Activated CD4-positive, CD25-positive, alpha-beta regulatory T cell treated with anti-CD3 and anti-CD28 coated beads, Interleukin-2, amount 50 U/mL, for 24 hours (primary cell): ENCODE measurements at regions not wholly inside any gene's neighbourhood (a gene's known extent, or its start where the extent isn't known, plus 50 kb on each side); places are given as distances from the start of the nearest gene placed in this dataset.

Source experiments
- ATAC-seq, 2 donors: fragments of 150-1000 bp; cut with Tn5 transposase; one replicate each; pipeline ENCODE4 v1.10.0; 2021; ENCODE audit warnings: mild to moderate bottlenecking in 1 of 2, moderate library complexity in 1 of 2

DNA sequence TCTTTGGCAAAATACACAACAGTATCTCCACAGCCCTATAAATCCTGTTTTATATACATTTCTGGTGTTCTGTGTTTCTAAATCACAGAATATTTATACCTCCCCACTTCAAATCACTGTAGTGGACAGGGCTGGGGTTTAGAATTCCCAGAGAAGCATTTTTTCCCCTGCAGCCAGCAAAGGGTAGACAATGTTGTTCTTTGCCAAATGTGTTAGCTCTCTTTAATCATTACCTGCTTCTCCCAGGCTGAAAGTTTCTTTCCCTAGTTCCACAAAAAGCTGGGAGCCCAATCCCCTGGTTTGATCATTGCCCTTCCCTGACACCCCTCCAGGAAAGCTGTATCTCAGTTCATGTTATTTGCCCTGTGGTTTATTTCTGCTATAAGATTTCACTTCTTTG lies 520.0 kb upstream of the SPHKAP start:
- ATAC-seq = no peak

DNA sequence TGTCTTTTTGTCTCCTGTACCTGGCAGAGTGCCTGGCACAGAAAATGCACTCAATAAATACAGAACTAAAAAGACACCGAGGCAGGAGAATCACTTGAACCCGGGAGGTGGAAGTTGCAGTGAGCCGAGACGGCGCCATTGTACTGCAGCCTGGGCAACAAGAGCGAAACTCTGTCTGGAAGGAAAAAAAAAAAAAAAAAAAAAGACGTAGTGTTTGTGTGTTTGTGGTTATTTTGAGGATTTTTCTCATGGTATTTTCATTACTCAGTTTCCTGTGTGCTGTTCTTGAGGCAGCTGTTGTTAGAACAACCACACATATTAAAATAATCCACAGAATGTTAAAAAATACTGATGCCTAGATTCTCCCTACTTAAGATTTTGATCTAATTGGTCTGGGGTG lies 519.2 kb upstream of the SPHKAP start:
- ATAC-seq = no peak

DNA sequence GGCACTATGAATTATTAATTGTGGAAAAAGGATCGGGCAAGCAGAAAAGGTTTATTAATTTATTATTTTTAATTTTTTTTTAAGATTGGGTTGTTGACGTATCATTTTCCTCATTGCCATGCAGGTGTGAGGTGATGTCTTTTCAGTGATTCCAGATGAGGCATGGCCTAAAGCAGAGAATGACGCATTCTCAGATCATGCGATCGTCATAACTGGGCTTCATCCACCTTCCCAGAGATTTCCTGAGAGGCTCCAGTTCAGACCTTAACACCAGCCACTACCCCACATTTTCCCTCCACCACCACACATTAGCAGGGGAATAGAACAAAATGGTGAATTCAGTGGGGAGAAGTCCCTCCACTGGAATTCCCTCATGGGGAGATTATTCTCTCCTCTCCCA lies 518.4 kb upstream of the SPHKAP start:
- no peak for ATAC-seq

DNA sequence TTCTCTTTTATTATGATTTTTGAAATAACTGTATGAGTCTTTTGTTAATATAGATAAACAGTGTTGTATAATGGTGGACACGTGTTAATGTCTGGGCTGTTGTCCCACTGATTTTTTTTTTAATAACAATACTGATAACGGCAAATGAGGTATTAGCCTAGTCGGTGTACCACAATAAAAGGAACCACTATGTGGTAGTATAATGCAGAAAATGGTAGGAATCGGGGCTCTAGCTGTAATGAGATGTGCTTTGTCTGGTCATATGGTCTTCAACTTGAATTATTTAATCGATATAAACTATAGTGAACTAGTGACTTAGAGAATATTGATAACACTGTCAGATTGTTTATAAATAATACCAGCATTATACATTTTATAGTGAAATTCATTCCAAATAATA lies 517.9 kb upstream of the SPHKAP start:
- ATAC-seq = no peak

DNA sequence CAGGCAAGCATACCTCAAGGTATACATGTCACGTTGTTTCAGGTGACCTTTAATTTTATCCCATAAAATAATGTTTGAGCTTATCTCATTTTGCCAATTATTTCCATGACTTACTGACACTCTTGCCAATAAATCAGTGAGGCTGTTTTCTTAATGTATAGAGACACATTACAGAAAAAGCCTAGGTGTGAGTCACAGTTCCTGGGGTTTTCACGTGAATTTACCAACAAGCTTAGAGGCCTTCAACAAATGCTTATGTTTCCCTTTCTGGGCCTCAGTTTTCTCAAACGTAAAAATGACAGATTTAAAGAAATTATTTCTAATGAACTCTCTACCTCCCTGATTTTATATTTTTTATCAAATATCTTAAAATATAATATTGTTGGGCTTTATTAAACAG lies 517.5 kb upstream of the SPHKAP start:
- ATAC-seq = no peak

DNA sequence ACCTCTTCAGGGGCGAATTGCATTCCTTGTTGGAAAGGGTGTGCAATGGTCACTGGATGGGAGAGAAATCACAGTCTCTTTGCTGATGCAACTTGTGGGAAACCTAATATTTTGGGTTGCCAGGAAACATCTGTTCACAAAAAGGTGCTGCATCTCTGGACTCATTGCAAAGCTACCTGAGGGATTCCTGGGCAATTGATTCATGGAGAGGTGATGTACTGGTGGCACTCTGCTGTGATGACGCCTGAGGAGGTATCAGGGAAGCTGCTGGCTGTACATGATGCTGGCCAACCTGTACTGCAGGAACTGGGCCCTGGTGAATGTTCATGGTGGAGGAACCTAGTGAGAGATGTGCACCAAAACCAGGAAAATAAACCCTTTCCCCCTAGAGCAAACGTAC lies 516.0 kb upstream of the SPHKAP start:
- no peak for ATAC-seq

DNA sequence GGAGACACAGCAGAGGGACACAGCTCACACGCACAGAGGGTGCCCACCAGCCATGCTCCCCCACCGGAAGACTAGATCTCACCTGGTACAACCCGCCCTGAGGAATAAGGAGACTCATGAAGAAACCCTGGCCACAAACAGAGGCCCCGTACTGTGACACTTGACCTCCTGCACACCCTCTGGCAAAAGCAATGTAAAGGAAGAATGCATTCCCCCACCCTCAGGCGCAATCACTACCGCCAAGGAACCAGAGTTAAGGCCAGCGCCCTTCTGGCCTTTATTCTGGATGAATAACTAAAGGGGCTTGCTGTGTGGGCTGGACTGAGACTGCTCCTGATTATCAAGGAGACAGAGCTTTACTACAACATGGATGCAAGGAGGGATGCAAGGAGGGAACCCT lies 509.2 kb upstream of the SPHKAP start:
- no peak for ATAC-seq

DNA sequence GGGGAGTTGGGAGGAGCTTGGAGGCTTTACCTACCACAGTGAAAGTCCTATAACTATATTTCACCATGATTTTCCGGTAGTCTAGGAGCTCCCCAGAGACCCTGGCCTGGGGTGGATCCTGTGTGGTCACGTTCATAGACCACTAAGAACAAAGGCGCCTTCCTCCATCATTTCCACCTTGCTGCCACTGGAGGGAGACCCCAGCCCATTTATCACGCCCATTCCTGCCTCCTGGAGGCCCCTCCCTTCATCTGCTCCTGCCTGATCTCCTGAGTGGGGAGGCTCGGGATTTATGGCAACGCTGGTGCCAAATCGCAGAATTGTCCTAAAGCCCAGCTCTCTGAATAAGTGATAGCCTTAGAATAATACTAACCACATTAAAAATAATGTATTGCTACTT lies 507.6 kb upstream of the SPHKAP start:
- ATAC-seq = no peak

DNA sequence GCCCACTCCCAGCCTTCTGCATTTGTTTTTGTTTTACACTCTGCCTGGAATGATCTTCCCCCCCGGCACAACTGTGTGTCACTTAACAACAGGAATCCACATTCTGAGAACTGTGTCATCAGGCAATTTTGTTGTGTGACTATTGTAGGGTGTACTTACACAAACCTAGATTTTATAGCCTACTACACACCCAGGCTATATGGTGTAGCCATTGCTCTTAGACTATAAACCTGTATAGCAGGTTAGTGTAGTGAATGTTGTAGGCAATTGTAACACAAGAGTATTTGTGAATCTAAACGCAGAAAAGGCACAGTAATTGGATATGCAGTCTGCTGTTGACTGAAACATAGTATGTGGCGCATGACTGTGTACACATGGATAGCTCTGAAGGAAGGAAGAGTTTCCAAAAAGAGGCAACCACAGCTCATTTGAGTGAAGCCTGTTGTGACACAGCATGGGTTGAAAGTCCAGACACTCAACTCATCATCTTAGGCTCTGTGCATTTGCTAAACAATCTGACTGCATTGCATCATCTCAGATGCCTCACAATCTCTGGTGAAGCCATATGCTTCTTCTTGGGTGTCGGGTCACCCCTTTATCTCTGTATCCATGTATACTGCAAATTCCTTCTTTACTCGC lies 506.6 kb upstream of the SPHKAP start:
- no peak for ATAC-seq

DNA sequence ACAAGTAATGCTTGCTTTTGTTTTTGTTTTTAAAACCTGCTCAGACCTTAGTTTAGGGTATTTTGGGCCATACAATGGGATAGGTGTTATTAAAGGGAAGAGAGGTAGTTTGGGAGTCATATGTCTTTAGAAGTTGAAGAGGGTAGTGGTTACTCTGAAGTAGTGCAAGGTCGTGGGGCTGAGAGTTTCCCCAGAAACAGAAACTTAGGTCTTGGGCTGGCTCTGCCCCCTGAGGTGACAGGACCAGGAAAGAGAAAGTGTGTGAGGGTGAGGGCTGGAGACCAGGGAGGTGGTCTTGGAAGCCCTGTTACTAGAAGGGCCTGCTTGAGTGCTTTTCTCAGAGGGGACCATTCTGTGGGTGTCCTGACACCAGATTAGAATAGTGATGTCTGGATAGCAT lies 500.5 kb upstream of the SPHKAP start:
- no peak for ATAC-seq

DNA sequence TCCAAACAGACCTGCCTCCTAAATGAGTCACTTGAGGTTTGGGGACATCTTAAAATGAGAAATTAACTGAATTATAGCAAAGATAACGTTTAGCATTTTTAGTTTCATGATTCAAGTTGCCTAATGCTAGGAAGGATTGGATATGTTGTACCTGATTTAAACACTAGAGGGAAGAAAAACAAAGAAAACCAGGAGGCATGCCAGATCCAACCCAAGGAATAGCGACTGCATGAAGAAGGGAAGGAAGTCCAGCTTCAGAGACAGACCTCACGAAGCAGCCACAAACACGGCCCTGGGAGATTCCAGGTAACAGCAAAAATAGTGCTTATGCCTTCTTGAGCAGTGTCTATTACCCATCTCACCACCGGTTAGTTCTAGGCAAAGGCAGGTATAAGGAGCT lies 499.9 kb upstream of the SPHKAP start:
- no peak for ATAC-seq

DNA sequence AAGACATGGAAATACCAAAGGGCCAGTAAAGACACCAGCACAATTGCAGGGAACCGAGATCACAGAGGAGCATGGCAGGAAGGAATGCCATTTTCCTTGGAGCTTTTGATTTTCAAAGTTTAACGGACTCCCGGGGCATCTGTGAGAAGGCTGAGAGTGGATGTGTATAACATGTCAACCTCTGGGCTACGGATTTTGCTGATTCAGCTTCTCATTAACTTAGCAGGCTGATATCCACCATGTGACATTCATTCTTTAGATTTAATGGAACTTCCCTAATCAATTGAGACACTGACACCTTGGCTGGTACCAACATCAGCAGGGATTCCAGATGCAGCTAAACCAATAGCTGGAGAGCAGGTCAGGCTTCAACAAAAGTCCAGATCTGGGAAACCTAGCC lies 496.6 kb upstream of the SPHKAP start:
- ATAC-seq = no peak

DNA sequence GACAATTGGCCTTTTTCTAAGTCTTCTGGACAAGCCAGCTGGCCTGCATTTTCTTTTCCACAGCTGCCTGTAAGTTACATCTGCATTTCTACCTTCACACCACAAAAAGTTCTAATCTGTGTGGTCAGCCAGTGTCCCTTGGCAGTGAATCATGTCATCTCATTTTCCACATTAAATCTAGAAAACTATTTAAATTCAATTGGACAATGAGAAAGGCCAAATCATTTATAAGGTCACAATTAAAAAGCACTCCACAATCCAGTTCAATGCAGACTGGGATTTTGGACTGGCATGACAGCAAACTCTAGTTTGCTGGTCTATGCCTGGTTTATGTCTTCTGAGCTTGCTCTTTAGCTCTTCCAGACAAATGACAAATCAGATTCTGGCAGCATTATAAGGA lies 494.2 kb upstream of the SPHKAP start:
- no peak for ATAC-seq

DNA sequence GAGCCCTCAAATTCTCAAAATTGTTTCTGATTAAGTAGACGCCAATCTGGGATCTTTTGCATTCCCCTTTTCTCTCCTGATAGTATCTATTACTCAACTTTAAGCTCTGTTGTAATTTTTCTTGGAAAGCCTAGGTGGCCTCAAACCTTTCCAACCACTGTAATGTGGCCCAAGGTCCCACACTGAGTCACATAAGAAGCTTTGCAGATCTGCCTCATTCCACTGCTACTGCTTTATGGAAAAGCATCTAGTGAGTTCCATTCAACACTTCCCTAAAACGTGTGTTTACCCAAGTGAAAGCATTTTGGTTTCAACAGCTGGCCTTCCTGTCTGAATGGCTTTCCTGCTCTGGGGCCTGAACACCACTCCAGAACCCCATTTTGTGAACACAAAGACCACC lies 493.6 kb upstream of the SPHKAP start:
- no peak for ATAC-seq

DNA sequence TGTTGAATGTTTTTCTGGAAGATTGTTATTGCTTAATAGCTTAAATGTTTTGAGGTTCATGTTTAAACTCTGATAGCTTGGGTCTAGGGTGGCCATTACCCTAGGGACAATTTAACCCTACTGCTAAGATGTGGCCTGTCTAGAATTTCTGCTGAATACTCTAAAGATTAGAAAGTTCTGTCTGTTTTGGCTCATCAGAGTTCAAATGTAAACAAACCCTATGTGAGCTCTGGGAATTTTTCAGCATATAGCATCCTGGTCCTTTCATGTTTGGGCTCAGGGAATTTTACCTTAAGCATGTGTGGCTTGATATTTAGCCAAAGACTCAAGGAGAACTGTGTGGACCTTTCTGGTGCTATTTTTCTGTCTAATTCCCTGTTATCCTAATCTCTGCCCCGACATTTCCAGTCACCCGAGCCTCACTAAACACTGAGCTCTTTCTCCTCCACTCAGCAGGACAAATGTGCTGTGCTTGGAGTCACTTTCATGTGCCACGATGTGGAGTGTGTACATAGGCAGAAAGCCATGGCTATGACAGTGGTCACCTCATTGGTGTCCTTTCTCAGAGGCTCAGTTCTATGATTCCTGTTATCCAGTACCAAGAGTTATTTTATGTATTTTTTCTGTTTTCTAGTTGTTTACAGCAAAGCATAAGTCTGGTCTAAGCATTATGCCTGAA lies 492.5 kb upstream of the SPHKAP start:
- no peak for ATAC-seq

DNA sequence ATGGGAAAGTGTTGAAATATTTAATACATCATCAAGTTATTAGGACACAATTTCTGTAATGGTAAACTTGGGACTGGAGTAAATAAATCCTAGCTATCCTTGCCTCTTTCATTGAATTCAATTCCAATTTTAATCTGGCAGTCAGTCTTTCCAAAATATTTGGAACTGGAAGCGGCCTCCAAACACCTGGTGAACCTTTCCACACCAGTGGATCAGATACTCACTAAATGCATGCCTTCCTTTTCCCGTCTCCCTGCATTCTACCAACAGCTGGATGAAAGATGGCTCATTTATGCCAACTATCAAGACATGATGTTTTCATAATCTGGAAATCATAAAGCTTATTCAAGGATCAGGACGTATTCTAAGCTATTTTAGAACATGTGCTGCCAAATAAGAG lies 488.2 kb upstream of the SPHKAP start:
- no peak for ATAC-seq

DNA sequence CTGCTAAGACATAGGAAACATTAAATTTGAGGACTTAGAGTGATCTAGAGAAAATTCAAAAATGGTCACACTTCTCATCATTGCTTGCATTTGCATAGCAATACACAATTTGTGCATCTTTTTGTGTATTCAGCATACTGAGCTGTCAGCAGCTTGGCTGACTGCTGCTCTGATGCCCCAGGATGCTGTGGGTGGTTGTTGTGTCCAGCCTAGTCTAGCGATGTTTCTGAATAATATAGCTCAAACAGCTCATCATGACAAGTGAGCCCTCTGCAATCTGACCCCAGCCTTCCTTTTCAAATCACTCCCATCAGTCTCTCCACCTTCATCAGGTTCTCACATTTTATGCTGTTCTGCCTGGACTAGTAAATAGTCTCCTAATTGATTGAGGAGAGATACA lies 483.7 kb upstream of the SPHKAP start:
- ATAC-seq = no peak

DNA sequence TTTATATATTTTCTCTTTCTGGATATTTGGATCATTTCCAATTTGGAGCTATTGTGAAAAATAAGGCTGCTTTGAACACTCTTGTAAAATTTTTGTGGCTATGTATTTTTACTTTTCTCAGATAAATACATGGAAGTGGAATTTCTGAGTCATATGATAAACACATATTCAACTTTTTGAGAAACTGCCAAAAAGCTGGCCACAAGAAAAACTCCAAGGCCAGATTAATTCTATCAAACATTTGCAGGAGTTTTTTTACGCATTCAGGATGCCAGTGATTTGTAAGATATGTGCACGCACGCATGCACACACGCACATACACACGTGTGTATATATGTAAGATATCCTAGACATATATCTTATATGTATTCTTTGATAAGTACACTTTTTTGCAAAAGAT lies 477.5 kb upstream of the SPHKAP start:
- no peak for ATAC-seq

DNA sequence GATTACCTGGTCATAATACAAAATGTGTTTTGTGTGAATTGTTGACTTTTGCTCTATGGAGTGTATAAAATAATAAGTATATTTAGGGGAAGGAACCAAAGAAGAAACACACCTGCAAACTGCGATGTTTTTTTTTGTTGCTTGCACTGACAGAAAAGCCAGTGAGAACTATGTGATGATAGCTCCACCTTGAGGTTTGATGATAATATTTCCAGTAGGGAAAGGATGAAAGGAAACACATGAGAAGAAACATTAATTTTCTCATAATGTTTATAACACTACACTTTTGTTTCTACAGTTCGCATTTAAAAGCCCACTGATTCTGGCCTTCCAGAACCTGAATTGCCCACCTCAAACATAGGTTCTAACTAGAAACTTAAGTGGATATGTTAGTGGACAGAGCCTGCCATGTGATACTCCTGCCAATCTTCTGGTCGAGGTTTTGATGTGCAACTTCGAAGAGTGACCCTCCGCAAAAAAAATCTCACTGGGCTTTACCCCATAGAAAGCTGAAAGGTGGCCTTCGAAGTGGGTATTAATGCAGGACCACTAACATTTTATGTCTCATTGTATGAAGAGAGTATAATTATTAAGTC lies 476.4 kb upstream of the SPHKAP start:
- ATAC-seq = no peak

DNA sequence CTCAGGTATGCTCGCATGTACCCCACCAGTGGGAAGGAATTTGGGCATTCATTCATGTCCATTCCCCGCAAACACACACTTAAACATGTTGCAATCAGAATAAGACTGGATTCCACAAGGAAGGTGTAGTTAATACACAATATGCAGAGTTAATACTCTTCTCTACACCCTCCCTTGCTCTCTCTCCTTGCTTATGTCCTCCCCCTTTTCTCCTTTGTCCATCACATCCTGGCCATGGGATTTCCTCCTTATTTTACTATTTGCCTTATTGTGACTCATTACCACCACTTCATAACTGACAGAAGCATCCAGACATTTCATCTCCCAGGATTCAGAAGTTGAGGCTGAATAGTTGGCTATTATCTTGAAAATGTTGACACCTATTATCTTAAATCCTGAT lies 473.8 kb upstream of the SPHKAP start:
- no peak for ATAC-seq

DNA sequence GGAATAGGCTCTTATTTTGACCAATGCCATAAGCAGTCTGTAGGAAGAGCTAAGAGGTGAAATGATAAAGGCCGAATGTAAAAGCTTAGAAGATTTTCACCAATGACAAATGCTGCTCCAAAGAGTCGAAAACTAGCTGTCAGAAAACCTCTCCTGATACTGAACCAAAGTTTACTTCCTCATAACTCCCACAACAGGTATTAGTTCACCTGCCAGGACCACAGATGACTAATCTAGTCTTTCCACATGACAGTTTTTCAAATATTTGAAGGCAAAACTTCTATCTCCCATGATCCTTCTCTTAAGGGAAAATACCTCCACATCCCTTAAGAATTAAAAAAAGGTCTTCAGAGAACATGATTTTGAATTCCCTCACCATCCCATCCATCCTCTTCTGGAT lies 473.2 kb upstream of the SPHKAP start:
- ATAC-seq = no peak

DNA sequence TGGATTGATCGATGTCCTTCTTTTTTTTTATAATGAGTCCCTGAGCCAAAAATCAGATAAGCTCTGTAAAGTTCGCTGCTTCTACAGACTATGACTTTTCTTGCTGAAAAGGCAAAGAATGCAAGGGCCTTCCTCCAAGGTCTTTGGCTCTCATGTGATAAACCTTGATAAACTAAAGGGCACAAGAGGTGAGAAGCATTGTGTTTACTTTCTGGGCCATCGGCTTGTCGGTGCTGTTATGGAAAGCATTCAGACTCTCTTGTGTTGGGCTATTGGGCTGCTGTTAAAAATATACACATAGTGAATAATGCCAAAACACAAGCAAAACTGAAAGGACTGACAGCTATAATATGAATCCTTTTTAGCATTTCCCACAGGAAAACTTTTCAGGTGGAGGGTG lies 472.4 kb upstream of the SPHKAP start:
- no peak for ATAC-seq

DNA sequence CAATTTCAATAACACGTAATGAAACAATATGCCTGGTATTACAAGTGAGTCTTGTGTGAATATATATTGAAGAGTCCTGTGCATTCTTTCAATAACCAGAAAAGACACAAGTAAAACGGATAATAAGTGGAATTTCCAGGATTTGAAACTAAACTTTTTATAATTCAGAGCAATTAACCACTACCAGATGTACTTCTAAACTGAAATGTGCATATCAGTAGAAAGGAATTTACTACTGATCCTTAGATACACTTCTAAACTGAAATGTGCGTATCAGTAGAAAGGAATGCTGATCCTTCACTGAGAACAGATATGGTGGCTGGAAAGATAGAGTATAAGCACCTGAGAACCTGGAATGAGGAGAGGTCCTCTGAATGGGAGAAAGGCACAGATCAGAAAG lies 470.9 kb upstream of the SPHKAP start:
- no peak for ATAC-seq

DNA sequence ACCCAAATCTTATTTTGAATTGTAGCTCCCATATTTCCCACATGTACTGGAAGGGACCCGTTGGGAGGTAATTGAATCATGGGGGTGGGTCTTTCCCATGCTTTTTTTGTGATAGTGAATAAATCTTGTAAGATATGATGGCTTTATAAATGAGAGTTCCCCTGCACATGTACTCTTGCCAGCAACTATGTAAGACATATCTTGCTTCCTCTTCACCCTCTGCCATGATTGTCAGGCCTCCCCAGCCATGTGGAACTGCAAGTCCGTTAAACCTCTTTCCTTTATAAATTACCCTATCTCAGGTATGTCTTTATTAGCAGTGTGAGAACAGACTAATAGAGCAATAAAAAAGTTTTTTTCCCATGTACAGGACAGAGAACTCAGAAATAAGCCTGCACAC lies 468.4 kb upstream of the SPHKAP start:
- no peak for ATAC-seq

DNA sequence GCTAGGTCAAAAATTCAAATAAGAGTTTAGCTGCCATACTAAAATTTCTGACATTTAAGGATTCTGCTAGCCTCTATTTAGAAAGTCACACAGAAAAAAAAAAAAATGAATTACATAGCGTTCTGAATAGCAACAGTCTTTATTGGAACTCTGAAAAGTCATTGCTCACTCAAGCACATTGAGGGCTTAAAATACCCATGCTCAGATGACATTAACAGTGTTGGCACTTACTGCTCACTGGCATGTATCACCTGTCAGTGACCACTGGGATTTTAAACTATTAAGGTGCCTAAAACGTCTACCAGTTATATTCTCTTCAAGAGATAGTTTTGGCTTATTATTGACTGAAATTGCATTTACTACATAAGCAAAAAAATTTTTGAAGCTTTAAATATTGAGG lies 468.0 kb upstream of the SPHKAP start:
- ATAC-seq = no peak
